ENCODE measurements at regions not wholly inside any gene's neighbourhood (a gene's known extent, or its start where the extent isn't known, plus 50 kb on each side); places are given as distances from the start of the nearest gene placed in this dataset.

- no peak overlapping the region for H3K27ac ChIP-seq
- H3K4me1 ChIP-seq: no peaks in the 10 kb centered on the region
- H3K36me3 ChIP-seq: no peaks in the 10 kb centered on the region
- no peak for TF ChIP-seq Cebpa-rat (IDR thresholded peaks at IDR 0.05)
- H3K9ac ChIP-seq: no peak overlapping the region
- H4K20me1 ChIP-seq: no peaks in the 10 kb centered on the region
- no peaks in the 10 kb centered on the region for H3K27me3 ChIP-seq
- no peak overlapping the region for H3K4me2 ChIP-seq
- no peak overlapping the region for H3K4me3 ChIP-seq
- peaks cover 21% of the 10 kb centered on the region for H3K9me3 ChIP-seq
These were observed 613.9 kb downstream of the TNS3 start for GRCh38 chr7:46968003-46968402.

DNA sequence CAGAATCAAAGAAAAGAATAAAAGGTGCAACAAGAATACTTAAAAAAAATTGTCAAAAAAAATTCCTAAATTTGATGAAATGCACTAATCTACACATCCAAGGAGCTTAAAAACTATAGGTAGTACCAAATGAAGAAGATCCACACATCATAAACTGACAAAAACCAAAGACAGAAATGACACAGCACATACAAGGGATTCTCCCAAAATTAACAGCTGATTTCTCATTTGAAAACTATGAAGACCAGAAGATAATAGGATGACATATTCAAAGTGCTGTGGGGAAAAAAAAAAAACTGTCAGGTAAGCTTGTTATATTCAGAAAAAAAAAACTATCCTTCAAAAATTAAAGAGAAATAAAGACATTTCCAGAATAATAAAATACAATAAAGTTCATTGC, 618.2 kb downstream of the TNS3 start:
- Histone ChIP-seq H3K4me3 (no peak overlapping the region), H3K4me1 (no peaks in the 10 kb centered on the region), H3K9me3 (peaks cover 29% of the 10 kb centered on the region), H3K4me2 (no peak overlapping the region), H3K27me3 (no peaks in the 10 kb centered on the region), H3K36me3 (no peaks in the 10 kb centered on the region), H3K27ac (no peak overlapping the region), H3K9ac (no peak overlapping the region), H4K20me1 (no peaks in the 10 kb centered on the region)
- TF ChIP-seq Cebpa-rat (IDR thresholded peaks at IDR 0.05): no peak

DNA sequence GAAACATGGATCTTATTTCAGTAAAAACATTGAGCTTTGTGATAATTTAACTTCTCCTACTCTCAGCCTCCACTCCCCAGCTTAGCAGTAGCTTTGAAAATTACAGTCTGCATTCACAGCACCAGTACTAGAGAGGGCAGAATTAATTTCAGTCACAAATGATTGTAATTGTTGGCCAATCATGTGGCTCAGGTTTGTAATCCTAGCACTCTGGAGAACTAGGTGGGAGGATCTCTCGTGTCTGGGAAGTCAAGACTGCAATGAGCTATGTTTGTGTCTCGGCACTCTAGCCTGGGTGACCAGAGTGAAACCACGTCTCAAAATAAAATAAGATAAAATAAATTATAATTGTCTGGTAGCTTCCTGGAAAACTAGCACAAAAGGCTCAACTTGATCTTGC, 620.9 kb downstream of the TNS3 start:
- Histone ChIP-seq H4K20me1 (no peaks in the 10 kb centered on the region), H3K9me3 (peaks cover 25% of the 10 kb centered on the region), H3K27ac (no peak overlapping the region), H3K4me2 (no peak overlapping the region), H3K9ac (no peak overlapping the region), H3K27me3 (no peaks in the 10 kb centered on the region), H3K36me3 (no peaks in the 10 kb centered on the region), H3K4me3 (no peak overlapping the region), H3K4me1 (no peaks in the 10 kb centered on the region)
- TF ChIP-seq Cebpa-rat (IDR thresholded peaks at IDR 0.05): no peak

DNA sequence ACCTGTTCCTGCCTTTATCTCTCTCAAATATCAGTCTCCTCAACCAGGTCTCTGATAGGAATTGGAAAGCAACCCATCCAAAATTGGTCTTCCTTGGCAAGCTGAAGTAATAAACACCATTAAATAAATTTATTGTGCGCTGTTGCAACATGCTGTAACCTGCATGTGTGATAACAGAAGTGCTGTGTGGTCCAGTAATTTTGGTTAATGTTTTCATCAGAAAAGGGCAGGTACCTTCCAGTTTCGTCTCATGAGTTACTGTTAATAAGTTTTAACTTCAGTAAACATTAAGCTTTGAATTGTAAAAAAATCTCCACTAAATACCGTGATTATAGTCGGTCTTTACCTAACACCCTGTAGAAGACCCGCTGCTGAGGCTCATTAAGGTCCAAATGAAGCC, 624.7 kb downstream of the TNS3 start:
- Histone ChIP-seq H4K20me1 (no peaks in the 10 kb centered on the region), H3K36me3 (no peaks in the 10 kb centered on the region), H3K27me3 (no peaks in the 10 kb centered on the region), H3K9ac (no peak overlapping the region), H3K4me2 (no peak overlapping the region), H3K4me3 (no peak overlapping the region), H3K27ac (no peak overlapping the region), H3K4me1 (no peaks in the 10 kb centered on the region), H3K9me3 (no peaks in the 10 kb centered on the region)
- TF ChIP-seq Cebpa-rat (IDR thresholded peaks at IDR 0.05): no peak

DNA sequence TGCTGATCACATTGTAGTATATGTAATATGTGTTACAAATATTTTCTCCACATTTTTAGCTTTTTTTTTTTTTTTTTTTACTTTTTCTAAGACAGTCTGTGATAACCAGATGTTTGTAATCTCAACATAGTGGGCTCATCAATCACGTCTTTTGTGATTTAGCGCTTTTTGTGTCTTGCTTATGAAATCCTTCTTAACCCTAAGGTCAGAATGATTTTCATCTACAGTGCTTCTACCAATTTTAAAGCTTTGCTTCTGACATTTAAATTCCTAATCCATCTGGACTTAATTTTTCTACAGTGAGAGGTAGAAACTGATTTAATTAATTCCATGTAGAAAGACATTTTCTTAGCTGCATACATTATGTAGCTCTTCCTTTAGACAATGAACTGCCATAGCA, 626.4 kb downstream of the TNS3 start:
- H3K4me1 ChIP-seq: no peaks in the 10 kb centered on the region
- H3K4me3 ChIP-seq: no peak overlapping the region
- H4K20me1 ChIP-seq: no peaks in the 10 kb centered on the region
- H3K9me3 ChIP-seq: no peaks in the 10 kb centered on the region
- no peak for TF ChIP-seq Cebpa-rat (IDR thresholded peaks at IDR 0.05)
- no peak overlapping the region for H3K4me2 ChIP-seq
- no peak overlapping the region for H3K9ac ChIP-seq
- no peaks in the 10 kb centered on the region for H3K27me3 ChIP-seq
- H3K27ac ChIP-seq: no peak overlapping the region
- H3K36me3 ChIP-seq: no peaks in the 10 kb centered on the region

DNA sequence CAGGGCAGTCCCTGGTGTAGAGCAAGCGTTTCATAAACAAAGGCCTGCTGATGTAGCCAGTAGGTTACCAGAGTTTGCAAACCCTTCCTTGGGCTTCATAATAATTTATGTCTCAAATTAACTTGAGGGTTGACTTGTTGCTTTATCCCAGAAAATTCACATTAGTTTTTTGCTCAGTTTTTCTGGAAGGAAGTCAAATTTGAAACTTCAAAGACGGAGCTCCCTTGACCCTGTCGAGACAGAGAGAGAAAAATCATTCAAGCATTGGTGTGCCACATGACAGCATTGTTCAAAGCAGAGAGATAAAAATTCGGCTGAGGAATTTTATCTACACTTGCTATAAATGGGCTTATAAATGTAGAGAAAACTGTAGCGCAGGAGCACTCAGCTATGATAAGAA, 627.7 kb downstream of the TNS3 start:
- Histone ChIP-seq H4K20me1 (no peaks in the 10 kb centered on the region), H3K4me2 (no peak overlapping the region), H3K9ac (no peak overlapping the region), H3K27ac (no peak overlapping the region), H3K27me3 (no peaks in the 10 kb centered on the region), H3K9me3 (no peaks in the 10 kb centered on the region), H3K4me1 (no peaks in the 10 kb centered on the region), H3K36me3 (no peaks in the 10 kb centered on the region), H3K4me3 (no peak overlapping the region)
- TF ChIP-seq Cebpa-rat (IDR thresholded peaks at IDR 0.05): no peak

DNA sequence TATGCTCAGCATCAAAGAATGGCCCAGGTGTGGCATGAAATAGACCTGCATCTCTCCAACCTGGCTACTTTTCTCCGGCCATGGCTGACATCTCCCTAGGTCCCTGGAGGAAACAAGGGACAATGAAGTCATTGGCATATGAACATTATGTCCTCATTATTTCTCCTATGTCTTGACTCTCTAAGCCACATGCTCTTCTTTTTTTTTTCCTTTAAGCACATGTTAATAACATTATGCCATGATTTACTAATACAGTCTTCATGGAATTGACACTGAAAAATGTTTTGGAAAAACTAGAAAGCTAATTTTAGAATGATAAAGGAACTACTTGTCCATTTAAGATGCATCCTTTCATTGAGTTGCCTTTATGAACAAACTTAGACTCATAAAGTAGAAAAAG, 628.9 kb downstream of the TNS3 start:
- Histone ChIP-seq H3K4me2 (no peak overlapping the region), H3K9me3 (no peaks in the 10 kb centered on the region), H3K27me3 (no peaks in the 10 kb centered on the region), H3K27ac (no peak overlapping the region), H3K4me3 (no peak overlapping the region), H3K9ac (no peak overlapping the region), H3K36me3 (no peaks in the 10 kb centered on the region), H4K20me1 (no peaks in the 10 kb centered on the region), H3K4me1 (no peaks in the 10 kb centered on the region)
- TF ChIP-seq Cebpa-rat (IDR thresholded peaks at IDR 0.05): no peak

DNA sequence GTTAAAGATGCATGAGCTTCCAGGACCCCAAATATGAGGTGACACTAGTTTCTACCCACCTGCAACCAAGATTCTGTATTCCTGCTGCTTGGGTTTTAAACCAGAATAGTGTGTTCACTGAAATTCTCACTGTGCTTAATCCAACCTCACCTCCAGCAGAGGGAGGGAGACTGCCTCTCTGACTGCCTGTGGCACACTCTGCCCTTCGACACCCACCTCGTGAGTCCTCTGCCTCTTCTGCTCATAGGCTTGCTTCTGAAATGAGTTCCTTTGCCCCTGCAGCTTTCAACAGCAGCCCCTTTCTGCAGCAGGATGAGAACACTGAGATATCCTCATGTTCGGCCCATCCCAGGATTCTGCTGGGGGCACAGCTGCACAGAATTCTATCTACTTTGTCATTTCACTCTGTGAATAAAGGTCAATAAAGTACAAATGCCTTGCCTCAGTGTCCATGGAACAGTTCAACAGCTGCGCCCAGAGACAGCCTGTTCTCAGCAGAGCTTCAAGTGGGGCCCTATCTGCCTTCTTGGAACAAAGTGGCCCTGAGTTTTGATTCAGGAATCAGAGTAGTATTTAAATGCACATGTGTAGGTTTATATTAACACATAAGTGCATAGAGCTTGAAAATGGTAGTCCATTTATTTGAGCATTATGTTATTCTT, 632.5 kb downstream of the TNS3 start:
- no peaks in the 10 kb centered on the region for H3K36me3 ChIP-seq
- no peaks in the 10 kb centered on the region for H3K4me1 ChIP-seq
- H3K27me3 ChIP-seq: no peaks in the 10 kb centered on the region
- no peaks in the 10 kb centered on the region for H3K9me3 ChIP-seq
- no peak for TF ChIP-seq Cebpa-rat (IDR thresholded peaks at IDR 0.05)
- H3K27ac ChIP-seq: no peak overlapping the region
- no peak overlapping the region for H3K4me3 ChIP-seq
- H3K4me2 ChIP-seq: no peak overlapping the region
- H3K9ac ChIP-seq: no peak overlapping the region
- no peaks in the 10 kb centered on the region for H4K20me1 ChIP-seq

DNA sequence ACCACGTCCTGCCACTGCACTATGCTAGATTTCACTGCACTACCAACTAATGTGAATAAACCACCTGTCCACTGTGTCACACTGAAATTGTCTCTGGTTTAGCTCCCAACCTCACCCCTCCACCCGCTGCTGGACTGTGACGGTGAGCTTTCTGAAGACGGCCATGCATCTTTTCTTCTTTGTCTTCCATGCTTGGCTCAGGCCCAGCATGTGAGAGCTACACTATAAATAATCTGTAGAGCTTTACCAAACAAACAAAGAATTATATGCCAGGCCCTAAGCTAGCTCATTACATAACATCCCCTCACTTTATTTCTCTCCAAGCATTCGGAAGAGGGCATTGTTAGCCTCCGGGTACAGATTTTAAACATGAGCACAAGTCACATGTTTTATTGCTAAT, 633.2 kb downstream of the TNS3 start:
- H3K4me3 ChIP-seq: no peak overlapping the region
- H3K4me2 ChIP-seq: no peak overlapping the region
- H4K20me1 ChIP-seq: no peaks in the 10 kb centered on the region
- H3K36me3 ChIP-seq: no peaks in the 10 kb centered on the region
- no peak overlapping the region for H3K27ac ChIP-seq
- no peak for TF ChIP-seq Cebpa-rat (IDR thresholded peaks at IDR 0.05)
- no peak overlapping the region for H3K9ac ChIP-seq
- no peaks in the 10 kb centered on the region for H3K4me1 ChIP-seq
- H3K27me3 ChIP-seq: no peaks in the 10 kb centered on the region
- H3K9me3 ChIP-seq: no peaks in the 10 kb centered on the region

- H3K9ac ChIP-seq: no peak overlapping the region
These were observed 636.6 kb downstream of the TNS3 start for GRCh38 chr7:46945328-46945727.

GRCh38 chr7:46943996-46944395, 637.9 kb downstream of the TNS3 start:
- Histone ChIP-seq H3K4me1 (peaks cover 16% of the 10 kb centered on the region), H4K20me1 (no peaks in the 10 kb centered on the region), H3K27ac (no peak overlapping the region), H3K4me2 (no peak overlapping the region), H3K4me3 (no peak overlapping the region), H3K9me3 (no peaks in the 10 kb centered on the region), H3K27me3 (no peaks in the 10 kb centered on the region), H3K9ac (no peak overlapping the region), H3K36me3 (no peaks in the 10 kb centered on the region)
- TF ChIP-seq Cebpa-rat (IDR thresholded peaks at IDR 0.05): no peak

More at GRCh38 chr7:46945328-46945727, 636.6 kb downstream of the TNS3 start:
- H3K4me2 ChIP-seq: no peak overlapping the region
- no peak for TF ChIP-seq Cebpa-rat (IDR thresholded peaks at IDR 0.05)
- H3K27ac ChIP-seq: no peak overlapping the region
- no peaks in the 10 kb centered on the region for H3K9me3 ChIP-seq
- H3K4me3 ChIP-seq: no peak overlapping the region
- H3K36me3 ChIP-seq: no peaks in the 10 kb centered on the region
- H3K27me3 ChIP-seq: no peaks in the 10 kb centered on the region
- no peaks in the 10 kb centered on the region for H4K20me1 ChIP-seq
- peaks cover 3% of the 10 kb centered on the region for H3K4me1 ChIP-seq
